Testis (tissue), 2 donors: ENCODE measurements at regions not wholly inside any gene's neighbourhood (a gene's known extent, or its start where the extent isn't known, plus 50 kb on each side); places are given as distances from the start of the nearest gene placed in this dataset.

Experiments used
- DNase-seq: peaks from one replicate; pipeline ENCODE4 v3.0.0-alpha.2; 2019
- H3K27ac ChIP-seq, 2 donors: fragments of 200-600 bp; sonication (generic); one replicate each; pipeline ENCODE4 v1.5.1; 2019
- H3K27me3 ChIP-seq: fragments of 200-600 bp; sonication (generic); one replicate; pipeline ENCODE4 v1.5.1; 2019
- H3K36me3 ChIP-seq: fragments of 200-600 bp; sonication (generic); one replicate; pipeline ENCODE4 v1.5.1; 2017; ENCODE audit warnings: low read depth; ENCODE audit errors: missing control alignments
- H3K4me1 ChIP-seq: fragments of 200-600 bp; sonication (generic); one replicate; pipeline ENCODE4 v1.5.1; 2019
- H3K4me3 ChIP-seq, 2 donors: fragments of 200-600 bp; sonication (generic); one replicate each; pipeline ENCODE4 v1.5.1; 2017 to 2019
- H3K9me3 ChIP-seq: fragments of 200-600 bp; sonication (generic); one replicate; pipeline ENCODE4 v1.5.1; 2017
- POLR2A ChIP-seq: fragments of 450-650 bp; IDR thresholded peaks from one replicate; pipeline ENCODE4 v1.6.1; 2017; ENCODE audit warnings: antibody characterized with exemption, mild to moderate bottlenecking, moderate library complexity
- WGBS, 2 donors: methylation state at CpG; one replicate each; pipeline ENCODE4 v1.1.5; 2018; 5-methylcytosine and 5-hydroxymethylcytosine counted together
- intact Hi-C: fragments of 100-400 bp; cut with DNase I; formaldehyde crosslinking; loops from one replicate; pipeline ENCODE4 v1.15.1; 2023; ENCODE audit warnings: low total_unique reads
- TF ChIP-seq, protein P1 (sequence below), 3 experiments: fragments of 450-650 bp in 2 of 3; fragments of 200-600 bp in 1 of 3; sonication (generic) in 1 of 3; IDR thresholded peaks; one replicate each; pipeline ENCODE4 v1.5.1; 2016 to 2019; ENCODE audit warnings: antibody characterized with exemption in 3 of 3, mild to moderate bottlenecking in 2 of 3, moderate library complexity in 1 of 3

GRCh38 chr10:20418286-20418685, 478.8 kb downstream of the NEBL start:
- H3K4me1 ChIP-seq, result no peaks in the 10 kb centered on the region
- H3K27ac ChIP-seq, result no peak overlapping the region
- TF ChIP-seq, protein P1, sequence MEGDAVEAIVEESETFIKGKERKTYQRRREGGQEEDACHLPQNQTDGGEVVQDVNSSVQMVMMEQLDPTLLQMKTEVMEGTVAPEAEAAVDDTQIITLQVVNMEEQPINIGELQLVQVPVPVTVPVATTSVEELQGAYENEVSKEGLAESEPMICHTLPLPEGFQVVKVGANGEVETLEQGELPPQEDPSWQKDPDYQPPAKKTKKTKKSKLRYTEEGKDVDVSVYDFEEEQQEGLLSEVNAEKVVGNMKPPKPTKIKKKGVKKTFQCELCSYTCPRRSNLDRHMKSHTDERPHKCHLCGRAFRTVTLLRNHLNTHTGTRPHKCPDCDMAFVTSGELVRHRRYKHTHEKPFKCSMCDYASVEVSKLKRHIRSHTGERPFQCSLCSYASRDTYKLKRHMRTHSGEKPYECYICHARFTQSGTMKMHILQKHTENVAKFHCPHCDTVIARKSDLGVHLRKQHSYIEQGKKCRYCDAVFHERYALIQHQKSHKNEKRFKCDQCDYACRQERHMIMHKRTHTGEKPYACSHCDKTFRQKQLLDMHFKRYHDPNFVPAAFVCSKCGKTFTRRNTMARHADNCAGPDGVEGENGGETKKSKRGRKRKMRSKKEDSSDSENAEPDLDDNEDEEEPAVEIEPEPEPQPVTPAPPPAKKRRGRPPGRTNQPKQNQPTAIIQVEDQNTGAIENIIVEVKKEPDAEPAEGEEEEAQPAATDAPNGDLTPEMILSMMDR (IDR thresholded peaks at IDR 0.05), result no peak
- TF ChIP-seq POLR2A, result no peak
- no peaks in the 10 kb centered on the region for H3K27me3 ChIP-seq
- DNase-seq, result no peak
- intact Hi-C loops, result no loop called here
- no peaks in the 10 kb centered on the region for H3K9me3 ChIP-seq
- H3K36me3 ChIP-seq, result no peaks in the 10 kb centered on the region
- no peak overlapping the region for H3K4me3 ChIP-seq
- WGBS, 2 donors, result 48 to 53% methylated on average over 3 of the region's 3 CpGs

DNA sequence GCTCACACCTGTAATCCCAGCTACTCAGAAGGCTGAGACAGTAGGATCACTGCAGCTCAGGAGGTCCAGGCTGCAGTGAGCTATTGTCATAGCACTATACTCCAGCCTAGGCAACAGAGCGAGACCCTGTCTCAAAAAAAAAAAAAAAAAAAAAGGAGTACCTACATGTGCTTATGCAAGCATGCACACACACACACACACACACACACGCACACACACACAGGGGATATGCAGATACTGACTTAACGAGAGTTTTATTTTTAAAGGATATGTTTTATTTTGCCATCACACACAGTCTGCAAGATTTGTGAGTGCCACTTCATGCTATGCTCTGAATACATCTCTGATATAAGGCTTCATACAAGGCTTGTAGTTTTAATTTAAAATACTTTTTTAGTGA, 479.3 kb downstream of the NEBL start:
- Histone ChIP-seq H3K9me3 (no peaks in the 10 kb centered on the region), H3K4me3 (no peak overlapping the region), H3K27me3 (no peaks in the 10 kb centered on the region), H3K27ac (no peak overlapping the region), H3K36me3 (no peaks in the 10 kb centered on the region), H3K4me1 (no peaks in the 10 kb centered on the region)
- intact Hi-C loops, result no loop called here
- TF ChIP-seq, protein P1 (IDR thresholded peaks at IDR 0.05), result no peak
- TF ChIP-seq POLR2A, result no peak
- DNase-seq, result no peak
- 77 to 93% methylated on average over 3 of the region's 3 CpGs for WGBS, 2 donors

DNA sequence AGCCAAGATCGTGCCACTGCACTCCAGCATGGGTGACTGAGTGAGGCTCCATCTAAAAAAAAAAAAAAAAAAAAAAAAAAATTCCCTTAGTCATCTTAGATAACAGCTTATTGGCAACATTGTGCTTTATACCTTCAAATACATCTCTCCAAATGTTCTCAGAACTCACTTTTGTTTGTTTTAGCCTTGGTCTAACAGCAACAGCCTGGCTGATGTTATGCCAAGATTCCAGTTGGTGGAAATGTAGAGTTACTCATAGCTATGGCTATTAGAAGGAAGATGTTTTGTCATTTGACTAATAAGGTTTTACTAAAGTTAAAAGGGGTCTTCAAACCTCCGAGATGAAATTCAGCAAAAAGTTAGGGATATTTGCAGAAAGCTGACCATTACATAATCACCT, 481.4 kb downstream of the NEBL start:
- Histone ChIP-seq H3K27me3 (no peaks in the 10 kb centered on the region), H3K4me1 (no peaks in the 10 kb centered on the region), H3K36me3 (no peaks in the 10 kb centered on the region), H3K9me3 (no peaks in the 10 kb centered on the region), H3K4me3 (no peak overlapping the region), H3K27ac (no peak overlapping the region)
- intact Hi-C loops, result no loop called here
- DNase-seq, result no peak
- WGBS, 2 donors, result 88 to 89% methylated on average over 2 of the region's 2 CpGs
- TF ChIP-seq POLR2A, result no peak
- TF ChIP-seq, protein P1 (IDR thresholded peaks at IDR 0.05), result no peak

- Histone ChIP-seq H3K27ac (no peak overlapping the region), H3K9me3 (no peaks in the 10 kb centered on the region)
- intact Hi-C loops, result no loop called here
Measured at GRCh38 chr10:20407357-20407756, 489.8 kb downstream of the NEBL start.

More at GRCh38 chr10:20407357-20407756, 489.8 kb downstream of the NEBL start:
- H3K4me1 ChIP-seq, result no peaks in the 10 kb centered on the region
- H3K27me3 ChIP-seq, result no peaks in the 10 kb centered on the region
- DNase-seq, result no peak
- H3K4me3 ChIP-seq, result no peak overlapping the region
- H3K36me3 ChIP-seq, result no peaks in the 10 kb centered on the region
- TF ChIP-seq, protein P1 (IDR thresholded peaks at IDR 0.05), result no peak
- TF ChIP-seq POLR2A, result no peak
